ENCODE measurements at regions not wholly inside any gene's neighbourhood (a gene's known extent, or its start where the extent isn't known, plus 50 kb on each side); places are given as distances from the start of the nearest gene placed in this dataset.

DNA sequence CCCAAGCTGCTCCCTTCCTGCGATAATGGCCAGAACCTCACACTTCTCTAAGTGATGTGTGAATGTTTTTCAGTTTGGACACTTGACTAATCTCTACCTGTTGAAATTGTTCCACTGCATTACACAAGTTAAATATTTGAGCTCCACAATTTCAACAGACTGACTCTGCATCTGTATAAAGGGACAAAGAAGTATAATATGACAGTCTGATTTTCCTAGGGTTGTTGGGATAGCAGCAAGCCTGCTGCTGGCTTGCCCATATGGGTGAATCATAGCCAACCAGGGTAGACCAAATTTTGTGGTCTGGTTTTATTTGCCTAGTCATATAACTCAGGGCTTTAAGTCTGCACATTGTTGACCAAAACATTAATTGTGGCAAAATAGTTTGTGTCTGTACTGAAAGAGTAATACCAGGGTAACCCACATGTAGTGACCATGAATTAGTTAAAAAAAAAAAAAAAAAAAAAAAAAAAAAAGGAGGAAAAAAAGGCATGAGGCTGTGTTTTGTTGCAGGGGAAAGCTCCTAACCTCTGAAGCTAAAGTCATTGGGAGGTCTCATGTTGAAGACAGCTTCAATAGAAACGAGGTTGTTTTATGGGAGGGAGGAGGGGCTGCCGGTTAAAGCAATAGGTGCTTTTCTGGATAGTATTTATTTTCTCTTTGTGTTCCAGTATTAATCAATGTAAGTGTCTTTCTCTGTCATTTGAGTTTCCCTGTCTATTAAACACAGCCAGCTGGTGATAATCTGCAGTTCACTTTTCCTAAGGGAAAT lies 534.2 kb downstream of the RAB28 start (continued):
- TF ChIP-seq, protein P1, sequence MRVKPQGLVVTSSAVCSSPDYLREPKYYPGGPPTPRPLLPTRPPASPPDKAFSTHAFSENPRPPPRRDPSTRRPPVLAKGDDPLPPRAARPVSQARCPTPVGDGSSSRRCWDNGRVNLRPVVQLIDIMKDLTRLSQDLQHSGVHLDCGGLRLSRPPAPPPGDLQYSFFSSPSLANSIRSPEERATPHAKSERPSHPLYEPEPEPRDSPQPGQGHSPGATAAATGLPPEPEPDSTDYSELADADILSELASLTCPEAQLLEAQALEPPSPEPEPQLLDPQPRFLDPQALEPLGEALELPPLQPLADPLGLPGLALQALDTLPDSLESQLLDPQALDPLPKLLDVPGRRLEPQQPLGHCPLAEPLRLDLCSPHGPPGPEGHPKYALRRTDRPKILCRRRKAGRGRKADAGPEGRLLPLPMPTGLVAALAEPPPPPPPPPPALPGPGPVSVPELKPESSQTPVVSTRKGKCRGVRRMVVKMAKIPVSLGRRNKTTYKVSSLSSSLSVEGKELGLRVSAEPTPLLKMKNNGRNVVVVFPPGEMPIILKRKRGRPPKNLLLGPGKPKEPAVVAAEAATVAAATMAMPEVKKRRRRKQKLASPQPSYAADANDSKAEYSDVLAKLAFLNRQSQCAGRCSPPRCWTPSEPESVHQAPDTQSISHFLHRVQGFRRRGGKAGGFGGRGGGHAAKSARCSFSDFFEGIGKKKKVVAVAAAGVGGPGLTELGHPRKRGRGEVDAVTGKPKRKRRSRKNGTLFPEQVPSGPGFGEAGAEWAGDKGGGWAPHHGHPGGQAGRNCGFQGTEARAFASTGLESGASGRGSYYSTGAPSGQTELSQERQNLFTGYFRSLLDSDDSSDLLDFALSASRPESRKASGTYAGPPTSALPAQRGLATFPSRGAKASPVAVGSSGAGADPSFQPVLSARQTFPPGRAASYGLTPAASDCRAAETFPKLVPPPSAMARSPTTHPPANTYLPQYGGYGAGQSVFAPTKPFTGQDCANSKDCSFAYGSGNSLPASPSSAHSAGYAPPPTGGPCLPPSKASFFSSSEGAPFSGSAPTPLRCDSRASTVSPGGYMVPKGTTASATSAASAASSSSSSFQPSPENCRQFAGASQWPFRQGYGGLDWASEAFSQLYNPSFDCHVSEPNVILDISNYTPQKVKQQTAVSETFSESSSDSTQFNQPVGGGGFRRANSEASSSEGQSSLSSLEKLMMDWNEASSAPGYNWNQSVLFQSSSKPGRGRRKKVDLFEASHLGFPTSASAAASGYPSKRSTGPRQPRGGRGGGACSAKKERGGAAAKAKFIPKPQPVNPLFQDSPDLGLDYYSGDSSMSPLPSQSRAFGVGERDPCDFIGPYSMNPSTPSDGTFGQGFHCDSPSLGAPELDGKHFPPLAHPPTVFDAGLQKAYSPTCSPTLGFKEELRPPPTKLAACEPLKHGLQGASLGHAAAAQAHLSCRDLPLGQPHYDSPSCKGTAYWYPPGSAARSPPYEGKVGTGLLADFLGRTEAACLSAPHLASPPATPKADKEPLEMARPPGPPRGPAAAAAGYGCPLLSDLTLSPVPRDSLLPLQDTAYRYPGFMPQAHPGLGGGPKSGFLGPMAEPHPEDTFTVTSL (CRISPR knock-in tag; IDR thresholded peaks at IDR 0.05; ENCODE audit: borderline replicate concordance), result peak; percentile 88; the same call in 1 of the 2 replicates
- TF ChIP-seq DBP (CRISPR knock-in tag; IDR thresholded peaks at IDR 0.05; ENCODE audit: not compliant biosample characterization) (no peak), ZNF878 (CRISPR knock-in tag; IDR thresholded peaks at IDR 0.05) (no peak), HOMEZ (CRISPR knock-in tag; IDR thresholded peaks at IDR 0.05; ENCODE audit: low read depth) (peak; percentile 49; the same call in 1 of the 2 replicates), ZNF460 (CRISPR knock-in tag; IDR thresholded peaks at IDR 0.05; ENCODE audit: borderline replicate concordance) (no peak), FOXA3 (CRISPR knock-in tag; IDR thresholded peaks at IDR 0.05) (peak; percentile 89), ARID5B (CRISPR knock-in tag; IDR thresholded peaks at IDR 0.05) (peak; percentile 84)
- TF ChIP-seq, protein P2, sequence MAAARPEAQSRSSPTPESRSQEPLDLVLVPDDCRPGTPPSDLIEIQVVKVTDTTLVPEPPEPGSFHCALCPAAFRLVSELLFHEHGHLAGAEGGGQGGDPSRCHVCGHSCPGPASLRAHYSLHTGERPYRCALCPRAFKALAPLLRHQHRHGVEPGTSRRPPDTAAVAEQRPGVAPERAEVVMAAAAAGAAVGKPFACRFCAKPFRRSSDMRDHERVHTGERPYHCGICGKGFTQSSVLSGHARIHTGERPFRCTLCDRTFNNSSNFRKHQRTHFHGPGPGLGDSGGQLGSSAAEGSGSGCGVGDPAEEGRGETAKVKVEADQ (CRISPR knock-in tag; IDR thresholded peaks at IDR 0.05; ENCODE audit: borderline replicate concordance), result no peak
- TF ChIP-seq, protein P3, sequence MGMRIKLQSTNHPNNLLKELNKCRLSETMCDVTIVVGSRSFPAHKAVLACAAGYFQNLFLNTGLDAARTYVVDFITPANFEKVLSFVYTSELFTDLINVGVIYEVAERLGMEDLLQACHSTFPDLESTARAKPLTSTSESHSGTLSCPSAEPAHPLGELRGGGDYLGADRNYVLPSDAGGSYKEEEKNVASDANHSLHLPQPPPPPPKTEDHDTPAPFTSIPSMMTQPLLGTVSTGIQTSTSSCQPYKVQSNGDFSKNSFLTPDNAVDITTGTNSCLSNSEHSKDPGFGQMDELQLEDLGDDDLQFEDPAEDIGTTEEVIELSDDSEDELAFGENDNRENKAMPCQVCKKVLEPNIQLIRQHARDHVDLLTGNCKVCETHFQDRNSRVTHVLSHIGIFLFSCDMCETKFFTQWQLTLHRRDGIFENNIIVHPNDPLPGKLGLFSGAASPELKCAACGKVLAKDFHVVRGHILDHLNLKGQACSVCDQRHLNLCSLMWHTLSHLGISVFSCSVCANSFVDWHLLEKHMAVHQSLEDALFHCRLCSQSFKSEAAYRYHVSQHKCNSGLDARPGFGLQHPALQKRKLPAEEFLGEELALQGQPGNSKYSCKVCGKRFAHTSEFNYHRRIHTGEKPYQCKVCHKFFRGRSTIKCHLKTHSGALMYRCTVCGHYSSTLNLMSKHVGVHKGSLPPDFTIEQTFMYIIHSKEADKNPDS (CRISPR knock-in tag; IDR thresholded peaks at IDR 0.05), result no peak
- TF ChIP-seq, protein P4, sequence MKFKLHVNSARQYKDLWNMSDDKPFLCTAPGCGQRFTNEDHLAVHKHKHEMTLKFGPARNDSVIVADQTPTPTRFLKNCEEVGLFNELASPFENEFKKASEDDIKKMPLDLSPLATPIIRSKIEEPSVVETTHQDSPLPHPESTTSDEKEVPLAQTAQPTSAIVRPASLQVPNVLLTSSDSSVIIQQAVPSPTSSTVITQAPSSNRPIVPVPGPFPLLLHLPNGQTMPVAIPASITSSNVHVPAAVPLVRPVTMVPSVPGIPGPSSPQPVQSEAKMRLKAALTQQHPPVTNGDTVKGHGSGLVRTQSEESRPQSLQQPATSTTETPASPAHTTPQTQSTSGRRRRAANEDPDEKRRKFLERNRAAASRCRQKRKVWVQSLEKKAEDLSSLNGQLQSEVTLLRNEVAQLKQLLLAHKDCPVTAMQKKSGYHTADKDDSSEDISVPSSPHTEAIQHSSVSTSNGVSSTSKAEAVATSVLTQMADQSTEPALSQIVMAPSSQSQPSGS (CRISPR knock-in tag; IDR thresholded peaks at IDR 0.05), result peak; percentile 50

Measured in HepG2 (cell line).